H1 (cell line): ENCODE measurements at regions not wholly inside any gene's neighbourhood (a gene's known extent, or its start where the extent isn't known, plus 50 kb on each side); places are given as distances from the start of the nearest gene placed in this dataset.

ENCODE experiments used
- BRCA1 ChIP-seq: IDR thresholded peaks from 2 replicates; pipeline ENCODE4 v1.6.1; 2012; ENCODE audit warnings: low read depth, low read length, improper control_type of control experiment
- CHD1 ChIP-seq: IDR thresholded peaks from 2 replicates; pipeline ENCODE4 v1.6.1; 2012; ENCODE audit warnings: low read depth, low read length, improper control_type of control experiment
- GABPA ChIP-seq: IDR thresholded peaks from 2 replicates; pipeline ENCODE4 v1.6.1; 2011; ENCODE audit warnings: mild to moderate bottlenecking, low read length, moderate library complexity, borderline replicate concordance; ENCODE audit not compliant: insufficient read depth
- ZNF274 ChIP-seq: IDR thresholded peaks from 2 replicates; pipeline ENCODE4 v1.7.0; 2012; ENCODE audit warnings: low read length, borderline replicate concordance; ENCODE audit errors: extremely low read depth
- TF ChIP-seq, protein P1 (sequence below): IDR thresholded peaks from 2 replicates; pipeline ENCODE4 v1.6.1; 2012; ENCODE audit warnings: low read length, inconsistent platforms

DNA sequence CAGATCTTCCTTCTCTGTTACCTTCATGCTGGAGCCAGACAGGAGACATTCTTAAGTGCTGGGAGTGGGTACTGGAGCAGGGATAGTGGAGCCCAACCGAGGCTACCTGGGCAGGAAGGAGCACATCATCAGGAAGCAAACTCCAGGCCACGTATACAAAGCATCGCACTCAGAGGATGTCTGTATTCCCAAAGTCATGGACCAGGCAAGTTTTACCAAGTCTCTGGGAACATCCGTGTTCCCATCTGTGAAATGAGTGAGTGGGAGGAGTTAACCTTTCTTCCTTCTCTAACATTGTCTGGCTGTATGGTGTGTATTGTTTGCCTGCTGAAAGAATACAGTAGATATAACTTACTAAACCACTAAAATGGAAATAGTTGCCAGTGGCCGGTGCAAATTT lies 175.0 kb upstream of the TMEM45B start (continued):
- TF ChIP-seq, protein P1, sequence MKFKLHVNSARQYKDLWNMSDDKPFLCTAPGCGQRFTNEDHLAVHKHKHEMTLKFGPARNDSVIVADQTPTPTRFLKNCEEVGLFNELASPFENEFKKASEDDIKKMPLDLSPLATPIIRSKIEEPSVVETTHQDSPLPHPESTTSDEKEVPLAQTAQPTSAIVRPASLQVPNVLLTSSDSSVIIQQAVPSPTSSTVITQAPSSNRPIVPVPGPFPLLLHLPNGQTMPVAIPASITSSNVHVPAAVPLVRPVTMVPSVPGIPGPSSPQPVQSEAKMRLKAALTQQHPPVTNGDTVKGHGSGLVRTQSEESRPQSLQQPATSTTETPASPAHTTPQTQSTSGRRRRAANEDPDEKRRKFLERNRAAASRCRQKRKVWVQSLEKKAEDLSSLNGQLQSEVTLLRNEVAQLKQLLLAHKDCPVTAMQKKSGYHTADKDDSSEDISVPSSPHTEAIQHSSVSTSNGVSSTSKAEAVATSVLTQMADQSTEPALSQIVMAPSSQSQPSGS: no peak
- TF ChIP-seq ZNF274: no peak
- TF ChIP-seq GABPA: no peak
- no peak for TF ChIP-seq BRCA1
- no peak for TF ChIP-seq CHD1
